ENCODE measurements at regions not wholly inside any gene's neighbourhood (a gene's known extent, or its start where the extent isn't known, plus 50 kb on each side); places are given as distances from the start of the nearest gene placed in this dataset.

GRCh38 chrY:15349351-15349750 lies 825.0 kb downstream of the NLGN4Y start:
- H3K36me3 ChIP-seq (ENCODE audit: control insufficient read depth in 1 of 2, insufficient read depth in 2 of 2, low read length in 2 of 2), result no peaks in the 10 kb centered on the region
- no peak overlapping the region for H3K4ac ChIP-seq (ENCODE audit: low read depth, low read length)
- H2AK5ac ChIP-seq (ENCODE audit: low read length), result no peak overlapping the region

GRCh38 chrY:15355321-15355720 lies 831.0 kb downstream of the NLGN4Y start:
- Histone ChIP-seq H2BK12ac (ENCODE audit: low read length) (no peak overlapping the region), H3K23ac (ENCODE audit: low read length) (no peak overlapping the region), H3K4ac (ENCODE audit: low read depth, low read length) (no peak overlapping the region), H4K12ac (ENCODE audit: low read depth, low read length) (no peak overlapping the region), H4K91ac (ENCODE audit: low read depth, low read length) (no peak overlapping the region), H2BK120ac (ENCODE audit: insufficient read depth, low read length, poor library complexity) (no peak overlapping the region), H3K79me2 (ENCODE audit: control insufficient read depth, insufficient read depth, low read length, poor library complexity) (no peaks in the 10 kb centered on the region), H2AFZ (ENCODE audit: insufficient read depth, low read length, poor library complexity) (no peak overlapping the region), H3K9ac (ENCODE audit: low read length) (no peak overlapping the region), H3K14ac (ENCODE audit: low read length) (no peak overlapping the region), H3K4me2 (ENCODE audit: low read length) (no peak overlapping the region), H3K36me3 (ENCODE audit: control insufficient read depth in 1 of 2, insufficient read depth in 2 of 2, low read length in 2 of 2) (no peaks in the 10 kb centered on the region), H3K9me3 (ENCODE audit: insufficient read depth, low read depth, low read length) (no peaks in the 10 kb centered on the region), H2BK5ac (ENCODE audit: low read depth, low read length, poor library complexity) (no peak overlapping the region), H3K18ac (ENCODE audit: low read length) (no peak overlapping the region), H4K8ac (ENCODE audit: low read depth, low read length) (no peak overlapping the region), H2AK5ac (ENCODE audit: low read length) (no peak overlapping the region), H3K27ac (ENCODE audit: low read depth, low read length) (no peak overlapping the region), H3K4me1 (ENCODE audit: control insufficient read depth in 1 of 2, insufficient read depth in 2 of 2, low read length in 2 of 2) (no peaks in the 10 kb centered on the region), H3K27me3 (ENCODE audit: insufficient read depth, low read length) (no peaks in the 10 kb centered on the region), H3K4me3 (ENCODE audit: low read depth, low read length) (no peak overlapping the region), H3K79me1 (ENCODE audit: low read length) (no peaks in the 10 kb centered on the region)
- no peak for DNase-seq
- no CpG with 5 or more reads among the region's 3 CpGs for WGBS (ENCODE audit: extremely low coverage, insufficient coverage, insufficient read length)

More at GRCh38 chrY:15349351-15349750, 825.0 kb downstream of the NLGN4Y start:
- no peak overlapping the region for H3K23ac ChIP-seq (ENCODE audit: low read length)
- no peak for DNase-seq
- H2BK5ac ChIP-seq (ENCODE audit: low read depth, low read length, poor library complexity), result no peak overlapping the region
- H3K9me3 ChIP-seq (ENCODE audit: insufficient read depth, low read depth, low read length), result no peaks in the 10 kb centered on the region
- H3K4me2 ChIP-seq (ENCODE audit: low read length), result no peak overlapping the region
- H3K9ac ChIP-seq (ENCODE audit: low read length), result no peak overlapping the region
- H4K8ac ChIP-seq (ENCODE audit: low read depth, low read length), result no peak overlapping the region
- no peak overlapping the region for H2BK12ac ChIP-seq (ENCODE audit: low read length)
- no peak overlapping the region for H2BK120ac ChIP-seq (ENCODE audit: insufficient read depth, low read length, poor library complexity)
- no peak overlapping the region for H3K18ac ChIP-seq (ENCODE audit: low read length)
- H3K79me1 ChIP-seq (ENCODE audit: low read length), result no peaks in the 10 kb centered on the region
- no peak overlapping the region for H4K91ac ChIP-seq (ENCODE audit: low read depth, low read length)
- H3K4me1 ChIP-seq (ENCODE audit: control insufficient read depth in 1 of 2, insufficient read depth in 2 of 2, low read length in 2 of 2), result no peaks in the 10 kb centered on the region
- H2AFZ ChIP-seq (ENCODE audit: insufficient read depth, low read length, poor library complexity), result no peak overlapping the region
- H3K14ac ChIP-seq (ENCODE audit: low read length), result no peak overlapping the region
- H3K4me3 ChIP-seq (ENCODE audit: low read depth, low read length), result no peak overlapping the region
- H3K27ac ChIP-seq (ENCODE audit: low read depth, low read length), result no peak overlapping the region
- H3K79me2 ChIP-seq (ENCODE audit: control insufficient read depth, insufficient read depth, low read length, poor library complexity), result no peaks in the 10 kb centered on the region
- no peak overlapping the region for H4K12ac ChIP-seq (ENCODE audit: low read depth, low read length)
- no CpG with 5 or more reads among the region's 2 CpGs for WGBS (ENCODE audit: extremely low coverage, insufficient coverage, insufficient read length)
- no peaks in the 10 kb centered on the region for H3K27me3 ChIP-seq (ENCODE audit: insufficient read depth, low read length)

GRCh38 chrY:15360471-15360870 lies 836.1 kb downstream of the NLGN4Y start:
- H3K79me2 ChIP-seq (ENCODE audit: control insufficient read depth, insufficient read depth, low read length, poor library complexity), result no peaks in the 10 kb centered on the region
- H3K14ac ChIP-seq (ENCODE audit: low read length), result no peak overlapping the region
- no peaks in the 10 kb centered on the region for H3K9me3 ChIP-seq (ENCODE audit: insufficient read depth, low read depth, low read length)
- DNase-seq, result no peak
- H3K9ac ChIP-seq (ENCODE audit: low read length), result no peak overlapping the region
- no peak overlapping the region for H4K8ac ChIP-seq (ENCODE audit: low read depth, low read length)
- H2BK12ac ChIP-seq (ENCODE audit: low read length), result no peak overlapping the region
- no peaks in the 10 kb centered on the region for H3K79me1 ChIP-seq (ENCODE audit: low read length)
- H2BK120ac ChIP-seq (ENCODE audit: insufficient read depth, low read length, poor library complexity), result no peak overlapping the region
- H3K4me3 ChIP-seq (ENCODE audit: low read depth, low read length), result no peak overlapping the region
- H3K4ac ChIP-seq (ENCODE audit: low read depth, low read length), result no peak overlapping the region
- no peaks in the 10 kb centered on the region for H3K36me3 ChIP-seq (ENCODE audit: control insufficient read depth in 1 of 2, insufficient read depth in 2 of 2, low read length in 2 of 2)
- no peak overlapping the region for H3K23ac ChIP-seq (ENCODE audit: low read length)
- H4K91ac ChIP-seq (ENCODE audit: low read depth, low read length), result no peak overlapping the region
- H3K27me3 ChIP-seq (ENCODE audit: insufficient read depth, low read length), result no peaks in the 10 kb centered on the region
- H3K4me2 ChIP-seq (ENCODE audit: low read length), result no peak overlapping the region
- H2BK5ac ChIP-seq (ENCODE audit: low read depth, low read length, poor library complexity), result no peak overlapping the region
- H3K4me1 ChIP-seq (ENCODE audit: control insufficient read depth in 1 of 2, insufficient read depth in 2 of 2, low read length in 2 of 2), result no peaks in the 10 kb centered on the region
- no peak overlapping the region for H3K27ac ChIP-seq (ENCODE audit: low read depth, low read length)
- H2AK5ac ChIP-seq (ENCODE audit: low read length), result no peak overlapping the region
- no peak overlapping the region for H4K12ac ChIP-seq (ENCODE audit: low read depth, low read length)
- H3K18ac ChIP-seq (ENCODE audit: low read length), result no peak overlapping the region
- no peak overlapping the region for H2AFZ ChIP-seq (ENCODE audit: insufficient read depth, low read length, poor library complexity)

- Histone ChIP-seq H3K18ac (ENCODE audit: low read length) (no peak overlapping the region), H2BK5ac (ENCODE audit: low read depth, low read length, poor library complexity) (no peak overlapping the region)
These were observed 840.7 kb downstream of the NLGN4Y start for GRCh38 chrY:15364996-15365395.

More at GRCh38 chrY:15364996-15365395, 840.7 kb downstream of the NLGN4Y start:
- no peak overlapping the region for H3K23ac ChIP-seq (ENCODE audit: low read length)
- no peaks in the 10 kb centered on the region for H3K79me1 ChIP-seq (ENCODE audit: low read length)
- H3K27ac ChIP-seq (ENCODE audit: low read depth, low read length), result no peak overlapping the region
- H3K4me2 ChIP-seq (ENCODE audit: low read length), result no peak overlapping the region
- no peak overlapping the region for H2BK12ac ChIP-seq (ENCODE audit: low read length)
- H3K79me2 ChIP-seq (ENCODE audit: control insufficient read depth, insufficient read depth, low read length, poor library complexity), result no peaks in the 10 kb centered on the region
- H4K8ac ChIP-seq (ENCODE audit: low read depth, low read length), result no peak overlapping the region
- H3K27me3 ChIP-seq (ENCODE audit: insufficient read depth, low read length), result no peaks in the 10 kb centered on the region
- H4K12ac ChIP-seq (ENCODE audit: low read depth, low read length), result no peak overlapping the region
- no peak overlapping the region for H2BK120ac ChIP-seq (ENCODE audit: insufficient read depth, low read length, poor library complexity)
- no peaks in the 10 kb centered on the region for H3K4me1 ChIP-seq (ENCODE audit: control insufficient read depth in 1 of 2, insufficient read depth in 2 of 2, low read length in 2 of 2)
- H2AK5ac ChIP-seq (ENCODE audit: low read length), result no peak overlapping the region
- no peak overlapping the region for H3K9ac ChIP-seq (ENCODE audit: low read length)
- DNase-seq, result no peak
- H3K36me3 ChIP-seq (ENCODE audit: control insufficient read depth in 1 of 2, insufficient read depth in 2 of 2, low read length in 2 of 2), result no peaks in the 10 kb centered on the region
- H3K14ac ChIP-seq (ENCODE audit: low read length), result no peak overlapping the region
- WGBS (ENCODE audit: extremely low coverage, insufficient coverage, insufficient read length), result no CpG with 5 or more reads among the region's 4 CpGs
- H3K4me3 ChIP-seq (ENCODE audit: low read depth, low read length), result no peak overlapping the region
- no peak overlapping the region for H3K4ac ChIP-seq (ENCODE audit: low read depth, low read length)
- no peak overlapping the region for H2AFZ ChIP-seq (ENCODE audit: insufficient read depth, low read length, poor library complexity)
- no peak overlapping the region for H4K91ac ChIP-seq (ENCODE audit: low read depth, low read length)
- no peaks in the 10 kb centered on the region for H3K9me3 ChIP-seq (ENCODE audit: insufficient read depth, low read depth, low read length)

Data from trophoblast cell (in vitro differentiated cells and primary cell).